HG02970 (cell line): ENCODE measurements at regions not wholly inside any gene's neighbourhood (a gene's known extent, or its start where the extent isn't known, plus 50 kb on each side); places are given as distances from the start of the nearest gene placed in this dataset.
"Not testable (repeated sequence)": the region's sequence is repeated elsewhere in the genome, so short reads cannot be mapped to it uniquely, and the experiment has no call there.

Source experiments
- ATAC-seq: cut with Tn5 transposase; IDR thresholded peaks from one replicate; pipeline ENCODE4 v1.9.1; 2021; ENCODE audit warnings: mild to moderate bottlenecking, moderate library complexity, moderate number of reproducible peaks; ENCODE audit not compliant: unreplicated experiment, low FRiP score

- no peak for ATAC-seq
Observed at GRCh38 chr5:85357309-85357708, 972.6 kb upstream of the EDIL3 start.

DNA sequence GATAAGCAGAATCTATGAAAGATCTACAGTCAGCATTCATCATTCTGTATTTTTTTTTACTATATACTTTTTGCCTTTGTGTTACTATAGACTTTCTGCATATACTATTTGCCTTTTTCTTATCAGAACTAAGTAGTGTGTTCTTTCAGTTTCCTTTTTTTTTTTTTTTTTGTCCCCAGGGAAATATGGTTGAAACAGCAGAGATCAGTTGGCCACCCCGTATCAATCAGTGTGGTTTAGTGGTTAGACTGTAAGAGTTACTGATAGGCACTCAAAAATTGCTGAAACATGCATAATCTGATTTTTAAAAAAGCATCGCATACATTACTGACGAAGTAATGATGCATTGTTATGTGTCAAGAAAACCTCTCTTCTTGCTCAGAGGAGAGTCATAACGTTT, 990.8 kb upstream of the EDIL3 start:
- ATAC-seq, result no peak

DNA sequence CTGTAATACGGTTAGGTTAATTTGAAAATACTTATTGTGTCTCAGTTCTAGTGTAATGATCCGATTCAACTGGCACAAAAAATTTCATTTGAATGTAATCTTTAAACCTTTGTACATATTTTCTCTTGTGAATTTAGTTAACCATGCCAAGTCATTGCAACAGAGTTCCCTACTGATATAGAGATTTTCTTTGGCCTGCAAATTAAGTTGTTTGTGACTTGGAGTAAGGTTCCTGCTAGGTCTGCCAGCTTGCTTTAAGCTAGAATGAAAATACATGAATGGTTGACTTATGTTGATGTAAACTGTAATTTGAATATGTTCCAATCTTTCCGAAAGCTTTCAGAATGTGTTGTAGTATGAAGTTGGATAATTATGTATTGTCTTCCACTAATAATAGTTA, 1004.1 kb upstream of the EDIL3 start:
- ATAC-seq, result no peak

DNA sequence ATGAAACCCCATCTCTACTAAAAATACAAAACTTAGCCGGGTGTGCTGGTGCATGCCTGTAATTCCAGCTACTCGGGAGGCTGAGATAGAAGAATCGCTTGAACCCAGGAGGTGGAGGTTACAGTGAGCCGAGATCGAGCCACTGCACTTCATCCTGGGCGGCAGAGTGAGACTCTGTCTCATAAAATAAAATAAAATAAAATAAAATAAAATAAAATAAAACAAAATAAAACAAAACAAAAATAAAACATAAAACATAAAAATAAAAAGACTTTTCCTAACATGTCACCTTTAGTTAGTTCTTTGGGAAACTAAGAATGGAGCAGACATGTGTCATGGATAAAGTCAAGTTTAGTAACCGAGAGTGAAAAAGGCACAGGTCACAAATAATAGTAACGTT, 1007.6 kb upstream of the EDIL3 start:
- ATAC-seq, result not testable (repeated sequence)

- ATAC-seq, result no peak
Observed at GRCh38 chr5:85395526-85395925, 1010.8 kb upstream of the EDIL3 start.

DNA sequence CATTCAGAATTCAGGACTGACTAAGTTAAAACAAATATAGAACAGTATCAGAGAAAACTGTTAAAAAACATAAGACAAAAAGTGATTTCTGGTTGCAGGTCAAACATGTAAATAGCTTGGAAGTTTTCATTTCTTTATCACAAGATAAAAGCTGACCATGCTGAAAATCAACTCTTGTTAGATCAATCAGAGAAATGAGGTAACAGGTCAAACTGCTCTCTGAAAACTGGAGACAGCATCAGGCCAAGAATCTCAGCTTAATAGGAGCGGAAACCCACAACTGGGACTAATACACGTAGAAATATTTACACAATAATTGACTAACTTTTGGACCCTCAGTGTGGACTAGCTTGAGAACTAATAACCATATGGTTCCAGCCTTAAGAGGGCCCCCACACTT, 1012.8 kb upstream of the EDIL3 start:
- ATAC-seq, result no peak

DNA sequence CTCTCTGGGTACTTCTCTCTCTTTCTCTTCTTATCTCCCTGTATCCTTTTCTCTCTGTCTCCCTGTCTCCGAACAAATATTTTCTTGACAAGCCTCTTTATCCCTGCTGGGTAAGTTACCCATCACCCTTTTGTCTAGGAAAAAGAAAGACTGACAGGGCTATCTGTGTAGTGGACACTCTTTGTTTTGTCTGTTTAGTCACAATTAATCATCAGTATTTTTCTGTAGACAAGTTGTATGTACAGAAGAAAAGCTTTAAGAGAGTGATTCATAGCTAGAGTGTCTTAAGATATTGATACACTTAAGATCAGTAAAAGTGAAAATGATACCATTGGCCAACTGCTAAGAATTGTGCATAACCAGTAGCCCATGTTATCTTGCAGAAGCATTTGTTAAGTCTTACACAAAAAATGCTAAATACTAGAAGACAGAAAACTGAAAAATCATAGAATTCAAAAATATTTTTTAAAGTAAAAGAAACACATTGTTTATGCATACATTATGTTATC, 1043.8 kb upstream of the EDIL3 start:
- no peak for ATAC-seq

DNA sequence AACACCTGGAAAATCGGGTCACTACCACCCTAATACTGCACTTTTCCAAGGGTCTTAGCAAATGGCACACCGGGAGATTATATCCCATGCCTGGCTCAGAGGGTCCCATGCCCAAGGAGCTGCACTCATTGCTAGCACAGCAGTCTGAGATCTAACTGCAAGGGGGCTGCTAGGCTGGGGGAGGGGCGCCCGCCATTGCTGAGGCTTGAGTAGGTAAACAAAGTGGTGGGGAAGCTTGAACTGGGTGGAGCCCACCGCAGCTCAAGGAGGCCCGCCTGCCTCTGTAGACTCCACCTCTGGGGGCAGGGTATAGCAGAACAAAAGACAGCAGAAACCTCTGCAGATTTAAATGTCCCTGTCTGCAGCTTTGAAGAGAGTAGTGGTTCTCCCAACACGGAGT, 1047.0 kb upstream of the EDIL3 start:
- not testable (repeated sequence) for ATAC-seq

GRCh38 chr5:85441156-85441555, 1056.5 kb upstream of the EDIL3 start:
- no peak for ATAC-seq

DNA sequence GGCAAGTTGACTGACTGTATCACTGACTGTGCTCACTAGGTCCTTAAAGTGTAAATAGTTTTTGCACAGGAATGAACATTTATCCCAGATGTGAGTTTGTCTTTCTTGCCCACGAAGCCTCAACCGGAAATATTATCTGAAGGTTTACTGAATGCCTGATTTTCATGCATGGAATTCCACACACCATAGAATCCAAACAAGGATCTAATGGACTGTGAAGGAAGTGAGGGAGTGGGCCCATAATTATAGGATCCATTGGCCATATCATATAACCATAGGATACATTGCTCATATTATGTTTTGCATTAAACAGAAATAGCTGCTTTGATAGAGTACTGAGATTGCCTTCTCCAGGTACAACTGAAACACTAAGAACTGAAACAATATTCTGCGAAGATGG, 1057.2 kb upstream of the EDIL3 start:
- ATAC-seq, result no peak

- no peak for ATAC-seq
Observed at GRCh38 chr5:85452322-85453025, 1067.8 kb upstream of the EDIL3 start.

- no peak for ATAC-seq
Observed at GRCh38 chr5:85453026-85453349, 1068.3 kb upstream of the EDIL3 start.

- no peak for ATAC-seq
Observed at GRCh38 chr5:85458319-85458718, 1073.6 kb upstream of the EDIL3 start.

- no peak for ATAC-seq
Observed at GRCh38 chr5:85462957-85463356, 1078.3 kb upstream of the EDIL3 start.

DNA sequence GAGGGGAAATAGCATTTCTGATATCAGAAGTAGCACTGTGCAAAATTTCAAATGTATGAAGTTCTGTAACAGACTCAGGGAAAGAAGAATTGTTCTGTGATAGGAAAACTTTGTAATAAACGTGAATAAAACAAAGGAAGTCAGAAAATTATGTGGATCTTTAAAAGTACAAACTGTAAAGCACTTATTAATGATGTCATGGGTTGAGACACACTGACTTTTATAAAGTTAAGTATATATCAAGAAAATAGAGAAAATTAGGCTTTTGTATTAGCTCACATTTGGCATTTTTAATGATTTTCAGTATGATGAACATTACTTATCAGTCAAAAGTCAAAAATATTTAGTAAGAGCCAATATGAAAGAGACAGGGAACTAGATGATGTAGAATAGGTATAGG, 1081.7 kb upstream of the EDIL3 start:
- ATAC-seq, result no peak

DNA sequence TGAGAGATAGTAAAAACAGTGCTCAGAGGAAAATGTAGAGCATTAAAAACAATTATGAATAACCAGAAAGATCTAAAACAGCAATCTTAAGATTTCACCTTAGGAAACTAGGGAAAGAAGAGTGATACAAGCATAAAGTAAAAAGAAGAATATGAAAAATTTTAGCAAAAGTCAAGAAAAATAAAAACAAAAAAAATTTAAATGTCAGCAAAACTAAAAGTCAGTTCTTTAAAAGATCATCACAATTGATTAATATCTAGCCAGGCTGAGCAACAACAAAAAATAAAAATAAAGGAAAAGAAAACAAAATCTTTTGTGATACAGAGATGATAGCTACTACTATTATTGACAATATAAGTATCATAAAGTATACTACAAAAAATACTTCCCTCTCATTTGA, 1088.1 kb upstream of the EDIL3 start:
- ATAC-seq, result no peak

- not testable (repeated sequence) for ATAC-seq
Observed at GRCh38 chr5:85475151-85475550, 1090.5 kb upstream of the EDIL3 start.

DNA sequence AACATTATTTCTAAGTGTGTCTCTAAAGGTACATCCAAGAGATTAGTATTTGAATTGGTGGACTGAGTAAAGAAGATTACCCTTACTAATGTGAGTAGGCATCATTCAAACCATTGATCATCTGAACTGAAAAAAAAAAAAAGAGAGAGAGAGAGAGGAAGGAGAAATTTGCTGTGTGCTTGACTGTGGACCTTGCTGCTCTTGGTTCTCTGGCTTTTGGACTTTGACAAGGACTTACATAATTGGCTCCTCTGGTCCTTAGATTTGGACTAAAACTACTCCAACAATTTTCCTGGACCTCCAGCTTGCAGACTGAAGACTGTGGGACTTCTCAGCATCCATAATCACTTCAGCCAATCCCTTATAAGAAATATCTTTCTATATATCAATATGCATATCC, 1091.9 kb upstream of the EDIL3 start:
- no peak for ATAC-seq

GRCh38 chr5:85479849-85480248, 1095.2 kb upstream of the EDIL3 start:
- ATAC-seq, result no peak

DNA sequence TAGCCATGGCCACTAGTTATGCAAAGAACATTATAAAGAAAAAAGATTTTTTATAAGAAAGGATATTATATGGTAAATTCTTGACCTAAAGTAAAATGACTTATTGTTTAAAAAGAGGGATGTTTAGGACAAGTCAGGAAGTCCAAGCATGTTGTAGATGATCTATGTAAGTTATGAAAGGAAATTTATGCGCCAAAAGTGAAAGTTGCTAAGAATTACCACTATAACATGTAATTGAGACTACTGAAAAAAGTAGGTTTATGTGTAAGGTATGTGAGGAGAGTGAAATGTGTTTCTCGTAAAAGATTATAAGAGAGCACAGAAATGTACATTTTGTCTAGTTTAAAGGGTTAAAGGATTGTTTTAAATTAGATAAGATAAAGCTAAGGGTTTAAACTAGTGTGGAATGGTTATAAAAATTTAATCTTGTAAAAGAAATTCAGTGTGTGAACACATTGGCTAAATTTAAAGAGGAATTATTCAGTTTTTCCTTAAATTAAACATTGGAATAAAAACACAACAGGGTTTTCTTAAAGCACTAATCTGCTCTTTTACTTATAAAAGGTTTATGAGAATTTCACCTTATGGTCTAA, 1100.4 kb upstream of the EDIL3 start:
- no peak for ATAC-seq

DNA sequence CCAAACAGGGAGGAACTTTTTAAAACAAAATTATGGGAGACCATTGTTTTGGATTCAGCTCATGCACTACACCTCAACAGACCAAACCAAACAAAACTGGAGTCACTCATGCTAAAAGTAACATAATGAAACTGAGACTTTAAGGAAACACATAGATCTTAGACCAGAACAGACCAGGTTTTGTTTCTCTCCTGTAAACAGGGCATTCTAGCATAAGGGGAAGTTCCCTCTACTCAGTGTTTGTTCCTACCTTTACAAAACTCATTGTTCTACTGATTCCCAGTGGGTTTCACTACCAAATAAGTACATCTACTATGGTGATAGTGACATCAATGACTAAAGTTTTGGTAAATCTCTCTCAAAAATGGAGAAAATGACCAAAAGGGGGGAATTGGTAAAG, 1103.6 kb upstream of the EDIL3 start:
- no peak for ATAC-seq

DNA sequence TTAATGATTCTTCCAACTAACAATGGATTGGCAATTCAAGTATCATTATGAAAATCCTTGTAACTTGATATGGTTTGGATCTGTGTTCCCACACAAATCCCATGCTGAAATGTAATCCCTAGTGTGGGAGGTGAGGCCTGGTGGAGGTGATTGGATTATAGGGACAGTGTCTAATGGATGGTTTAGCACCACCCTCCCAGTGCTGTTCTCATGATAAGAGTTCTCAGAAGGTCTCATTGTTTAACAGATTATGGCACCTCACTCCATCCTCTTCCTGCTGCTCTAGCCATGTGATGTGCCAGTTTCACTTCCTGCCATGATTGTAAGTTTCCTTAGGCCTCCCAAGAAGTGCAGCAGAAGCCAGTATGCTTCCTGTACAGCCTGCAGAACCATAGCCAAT, 1116.2 kb upstream of the EDIL3 start:
- ATAC-seq, result no peak
